Body of pancreas (tissue), 4 donors: ENCODE measurements at regions not wholly inside any gene's neighbourhood (a gene's known extent, or its start where the extent isn't known, plus 50 kb on each side); places are given as distances from the start of the nearest gene placed in this dataset.
"Not testable (repeated sequence)": the region's sequence is repeated elsewhere in the genome, so short reads cannot be mapped to it uniquely, and the experiment has no call there.

Experiments used
- POLR2A ChIP-seq, 3 donors: fragments of 450-650 bp; IDR thresholded peaks; one replicate each; pipeline ENCODE4 v1.6.1; 2016; ENCODE audit warnings: antibody characterized with exemption in 3 of 3, mild to moderate bottlenecking in 2 of 3
- TF ChIP-seq, protein P1 (sequence below), 7 experiments: fragments of 450-650 bp in 4 of 7; fragments of 200-600 bp in 3 of 7; sonication (generic) in 3 of 7; IDR thresholded peaks; one replicate each; pipeline ENCODE4 v1.5.1; 2016 to 2019; ENCODE audit warnings: antibody characterized with exemption in 7 of 7

- TF ChIP-seq, protein P1, sequence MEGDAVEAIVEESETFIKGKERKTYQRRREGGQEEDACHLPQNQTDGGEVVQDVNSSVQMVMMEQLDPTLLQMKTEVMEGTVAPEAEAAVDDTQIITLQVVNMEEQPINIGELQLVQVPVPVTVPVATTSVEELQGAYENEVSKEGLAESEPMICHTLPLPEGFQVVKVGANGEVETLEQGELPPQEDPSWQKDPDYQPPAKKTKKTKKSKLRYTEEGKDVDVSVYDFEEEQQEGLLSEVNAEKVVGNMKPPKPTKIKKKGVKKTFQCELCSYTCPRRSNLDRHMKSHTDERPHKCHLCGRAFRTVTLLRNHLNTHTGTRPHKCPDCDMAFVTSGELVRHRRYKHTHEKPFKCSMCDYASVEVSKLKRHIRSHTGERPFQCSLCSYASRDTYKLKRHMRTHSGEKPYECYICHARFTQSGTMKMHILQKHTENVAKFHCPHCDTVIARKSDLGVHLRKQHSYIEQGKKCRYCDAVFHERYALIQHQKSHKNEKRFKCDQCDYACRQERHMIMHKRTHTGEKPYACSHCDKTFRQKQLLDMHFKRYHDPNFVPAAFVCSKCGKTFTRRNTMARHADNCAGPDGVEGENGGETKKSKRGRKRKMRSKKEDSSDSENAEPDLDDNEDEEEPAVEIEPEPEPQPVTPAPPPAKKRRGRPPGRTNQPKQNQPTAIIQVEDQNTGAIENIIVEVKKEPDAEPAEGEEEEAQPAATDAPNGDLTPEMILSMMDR (IDR thresholded peaks at IDR 0.05), result not testable (repeated sequence)
- not testable (repeated sequence) for TF ChIP-seq POLR2A (IDR thresholded peaks at IDR 0.05)
Observed at GRCh38 chr5:130596647-130597046, 568.4 kb downstream of the HINT1 start.
